ENCODE measurements at regions not wholly inside any gene's neighbourhood (a gene's known extent, or its start where the extent isn't known, plus 50 kb on each side); places are given as distances from the start of the nearest gene placed in this dataset.

GRCh38 chr3:23712656-23713559 lies 92.8 kb upstream of the UBE2E1 start:
- TF ChIP-seq, protein P1, sequence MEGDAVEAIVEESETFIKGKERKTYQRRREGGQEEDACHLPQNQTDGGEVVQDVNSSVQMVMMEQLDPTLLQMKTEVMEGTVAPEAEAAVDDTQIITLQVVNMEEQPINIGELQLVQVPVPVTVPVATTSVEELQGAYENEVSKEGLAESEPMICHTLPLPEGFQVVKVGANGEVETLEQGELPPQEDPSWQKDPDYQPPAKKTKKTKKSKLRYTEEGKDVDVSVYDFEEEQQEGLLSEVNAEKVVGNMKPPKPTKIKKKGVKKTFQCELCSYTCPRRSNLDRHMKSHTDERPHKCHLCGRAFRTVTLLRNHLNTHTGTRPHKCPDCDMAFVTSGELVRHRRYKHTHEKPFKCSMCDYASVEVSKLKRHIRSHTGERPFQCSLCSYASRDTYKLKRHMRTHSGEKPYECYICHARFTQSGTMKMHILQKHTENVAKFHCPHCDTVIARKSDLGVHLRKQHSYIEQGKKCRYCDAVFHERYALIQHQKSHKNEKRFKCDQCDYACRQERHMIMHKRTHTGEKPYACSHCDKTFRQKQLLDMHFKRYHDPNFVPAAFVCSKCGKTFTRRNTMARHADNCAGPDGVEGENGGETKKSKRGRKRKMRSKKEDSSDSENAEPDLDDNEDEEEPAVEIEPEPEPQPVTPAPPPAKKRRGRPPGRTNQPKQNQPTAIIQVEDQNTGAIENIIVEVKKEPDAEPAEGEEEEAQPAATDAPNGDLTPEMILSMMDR (IDR thresholded peaks at IDR 0.05), result peak in 1 of 7 experiments; percentile 9
- no peak for TF ChIP-seq POLR2A (IDR thresholded peaks at IDR 0.05)
